Activated CD4-positive, alpha-beta memory T cell treated with anti-CD3 and anti-CD28 coated beads for 36 hours (primary cell): ENCODE measurements at regions not wholly inside any gene's neighbourhood (a gene's known extent, or its start where the extent isn't known, plus 50 kb on each side); places are given as distances from the start of the nearest gene placed in this dataset.
"Not testable (repeated sequence)": the region's sequence is repeated elsewhere in the genome, so short reads cannot be mapped to it uniquely, and the experiment has no call there.

Experiments used
- CTCF ChIA-PET: fragments of 350-600 bp; sonication (Branson Sonifier 250); formaldehyde crosslinking; loops from one replicate; lab custom pipeline; 2021; ENCODE audit warnings: antibody characterized with exemption, inconsistent platforms; lab: Charles Lee
- POLR2A ChIA-PET: fragments of 350-600 bp; sonication (Branson Sonifier 250); formaldehyde crosslinking; loops from one replicate; lab custom pipeline; 2021; ENCODE audit warnings: antibody characterized with exemption; lab: Charles Lee
- DNase-seq: peaks from one replicate; pipeline ENCODE4 v3.0.0-alpha.2; 2020
- H3K27ac Mint-ChIP-seq: one replicate; pipeline ENCODE4 v1.8.0; 2021; ENCODE audit warnings: mixed read lengths
- H3K27me3 Mint-ChIP-seq: one replicate; pipeline ENCODE4 v1.8.0; 2021; ENCODE audit warnings: mixed read lengths
- H3K36me3 Mint-ChIP-seq: one replicate; pipeline ENCODE4 v1.8.0; 2021; ENCODE audit warnings: mixed read lengths
- H3K4me1 Mint-ChIP-seq: one replicate; pipeline ENCODE4 v1.8.0; 2021; ENCODE audit warnings: low read depth, mixed read lengths
- H3K4me3 Mint-ChIP-seq: one replicate; pipeline ENCODE4 v1.8.0; 2021; ENCODE audit warnings: mild to moderate bottlenecking, mixed read lengths
- H3K9me3 Mint-ChIP-seq: one replicate; pipeline ENCODE4 v1.8.0; 2021; ENCODE audit warnings: mixed read lengths
- intact Hi-C: fragments of 100-400 bp; cut with micrococcal nuclease; formaldehyde crosslinking; loops from one replicate; pipeline ENCODE4 v1.15.1; 2023

DNA sequence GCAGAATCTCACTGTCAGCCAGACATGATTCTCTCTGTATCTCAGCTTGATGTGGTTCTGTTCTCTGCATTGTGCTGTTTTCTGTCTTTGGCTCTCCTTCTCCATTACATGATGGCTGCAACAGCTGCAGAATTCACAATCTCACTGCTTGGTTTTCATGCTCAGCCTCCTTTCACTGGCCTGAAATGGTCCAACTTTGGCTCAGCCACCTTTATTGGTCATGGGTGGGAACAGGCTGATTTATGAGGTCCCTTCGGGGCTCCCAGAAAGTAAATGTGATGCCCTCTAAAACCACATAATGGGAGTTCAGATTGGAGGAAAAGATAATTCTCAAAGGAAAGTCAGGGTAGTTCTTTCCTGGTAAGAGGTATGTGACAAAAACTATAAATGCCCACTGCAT is 597.0 kb downstream of the ETNK1 start:
- Mint-ChIP-seq H3K36me3 (no peaks in the 10 kb centered on the region), H3K27ac (no peak overlapping the region), H3K27me3 (peaks cover 6% of the 10 kb centered on the region), H3K9me3 (no peaks in the 10 kb centered on the region), H3K4me1 (no peaks in the 10 kb centered on the region), H3K4me3 (no peak overlapping the region)
- intact Hi-C loops = no loop called here
- POLR2A ChIA-PET = no interaction called here
- DNase-seq = no peak
- CTCF ChIA-PET = no interaction called here

GRCh38 chr12:23222801-23223200 is 597.8 kb downstream of the ETNK1 start:
- DNase-seq = no peak
- Mint-ChIP-seq H3K9me3 (no peaks in the 10 kb centered on the region), H3K27me3 (peaks cover 6% of the 10 kb centered on the region), H3K4me1 (no peaks in the 10 kb centered on the region), H3K4me3 (no peak overlapping the region), H3K36me3 (no peaks in the 10 kb centered on the region), H3K27ac (no peak overlapping the region)
- ChIA-PET POLR2A (no interaction called here), CTCF (no interaction called here)
- intact Hi-C loops = no loop called here

DNA sequence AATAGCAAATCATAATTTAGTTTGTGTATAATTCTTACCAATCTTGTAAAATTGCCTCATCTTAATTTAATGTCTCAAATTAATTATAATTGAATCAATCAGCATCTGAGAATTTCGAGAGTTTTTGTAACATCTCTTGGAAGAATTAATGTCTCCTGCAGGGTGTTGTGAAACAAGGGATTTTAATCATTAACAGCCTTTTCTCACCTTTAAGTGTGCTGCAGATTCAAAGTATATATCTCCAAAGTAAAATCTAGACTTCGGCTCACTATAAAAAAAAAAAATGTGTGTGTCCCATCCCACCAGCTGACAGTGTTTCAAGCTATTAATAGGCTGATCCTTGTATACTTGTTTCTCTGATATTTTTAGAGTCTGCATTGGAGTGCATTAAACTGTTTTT is 603.1 kb downstream of the ETNK1 start:
- H3K4me1 Mint-ChIP-seq = no peaks in the 10 kb centered on the region
- H3K27ac Mint-ChIP-seq = no peak overlapping the region
- no peaks in the 10 kb centered on the region for H3K36me3 Mint-ChIP-seq
- no peaks in the 10 kb centered on the region for H3K9me3 Mint-ChIP-seq
- DNase-seq = no peak
- ChIA-PET POLR2A (no interaction called here), CTCF (interaction anchor here (0.7 kb wide), 1 partner anchor 20 kb away, joined by 3 read pairs; no protein-coding TSS in a partner anchor)
- H3K27me3 Mint-ChIP-seq = no peaks in the 10 kb centered on the region
- intact Hi-C loops = no loop called here
- no peak overlapping the region for H3K4me3 Mint-ChIP-seq

GRCh38 chr12:23230899-23231298 is 605.9 kb downstream of the ETNK1 start:
- Mint-ChIP-seq H3K36me3 (no peaks in the 10 kb centered on the region), H3K27ac (no peak overlapping the region), H3K4me1 (no peaks in the 10 kb centered on the region), H3K9me3 (no peaks in the 10 kb centered on the region), H3K4me3 (no peak overlapping the region), H3K27me3 (no peaks in the 10 kb centered on the region)
- ChIA-PET POLR2A (no interaction called here), CTCF (no interaction called here)
- intact Hi-C loops = no loop called here
- DNase-seq = no peak

DNA sequence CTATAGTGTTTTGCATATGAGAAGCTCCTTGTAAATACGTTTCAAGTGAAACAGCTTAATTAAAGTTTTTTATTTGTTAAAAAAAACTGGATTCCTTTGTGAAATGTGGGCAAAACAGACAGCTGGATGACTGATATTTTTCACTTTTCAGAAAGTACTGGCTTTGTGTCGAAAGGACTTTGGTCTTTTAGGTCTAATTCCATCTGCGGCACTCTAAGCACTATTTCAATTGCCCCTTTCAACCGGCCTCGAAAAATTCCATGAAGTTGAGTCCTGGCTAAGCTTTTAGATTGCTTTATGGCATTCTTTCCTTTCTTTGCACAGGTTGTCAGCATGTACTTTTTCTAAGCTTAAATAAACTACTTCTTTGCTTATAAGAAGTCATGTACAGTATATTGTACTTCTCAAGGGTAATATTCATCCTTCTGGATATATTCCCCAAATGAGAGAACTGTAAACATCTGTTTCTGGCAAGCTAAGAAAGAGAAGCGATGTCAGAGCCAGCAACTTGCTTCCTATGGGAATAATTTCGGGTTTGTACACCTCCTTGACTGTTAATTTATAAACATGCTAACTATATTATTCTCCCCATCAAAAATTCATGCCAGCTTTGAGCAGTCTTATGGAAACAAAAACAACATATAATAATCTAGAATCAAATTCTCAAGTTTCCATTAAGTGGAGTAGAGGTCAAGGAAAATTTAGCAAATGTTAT is 611.3 kb downstream of the ETNK1 start:
- Mint-ChIP-seq H3K4me1 (no peaks in the 10 kb centered on the region), H3K27me3 (no peaks in the 10 kb centered on the region), H3K9me3 (no peaks in the 10 kb centered on the region), H3K27ac (no peak overlapping the region), H3K36me3 (no peaks in the 10 kb centered on the region), H3K4me3 (no peak overlapping the region)
- DNase-seq = no peak
- intact Hi-C loops = no loop called here
- POLR2A ChIA-PET = no interaction called here
- CTCF ChIA-PET = interaction anchor here (1.8 kb wide), 1 partner anchor 30 kb away, joined by 4 read pairs; no protein-coding TSS in a partner anchor

DNA sequence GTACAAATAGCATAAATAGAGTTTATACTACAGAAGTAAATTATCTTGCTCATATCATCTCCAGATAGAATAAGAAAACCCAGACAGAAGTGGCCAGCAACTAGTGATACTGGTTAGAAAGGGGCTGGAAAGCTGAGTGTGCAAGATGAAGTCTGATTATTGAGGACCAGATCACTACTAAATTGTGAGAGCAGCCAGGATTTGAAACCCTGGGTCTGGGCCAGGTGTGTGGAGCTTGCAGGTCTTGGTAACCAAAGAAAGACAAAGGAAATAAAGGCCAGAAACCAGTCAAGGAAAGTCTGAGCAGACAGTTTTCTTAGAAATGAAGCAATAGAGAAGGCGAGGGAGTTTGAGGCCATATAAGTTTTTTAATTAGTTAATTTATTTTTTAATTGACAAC is 611.8 kb downstream of the ETNK1 start:
- ChIA-PET POLR2A (no interaction called here), CTCF (no interaction called here)
- no peaks in the 10 kb centered on the region for H3K36me3 Mint-ChIP-seq

GRCh38 chr12:23238190-23238589 is 613.2 kb downstream of the ETNK1 start:
- no peaks in the 10 kb centered on the region for H3K9me3 Mint-ChIP-seq
- no peak overlapping the region for H3K4me3 Mint-ChIP-seq
- POLR2A ChIA-PET = no interaction called here
- no peaks in the 10 kb centered on the region for H3K4me1 Mint-ChIP-seq
- CTCF ChIA-PET = no interaction called here
- H3K36me3 Mint-ChIP-seq = no peaks in the 10 kb centered on the region
- no peaks in the 10 kb centered on the region for H3K27me3 Mint-ChIP-seq
- no peak overlapping the region for H3K27ac Mint-ChIP-seq
- intact Hi-C loops = no loop called here
- no peak for DNase-seq

More for the DNA sequence above, 611.8 kb downstream of the ETNK1 start:
- no peaks in the 10 kb centered on the region for H3K27me3 Mint-ChIP-seq
- H3K9me3 Mint-ChIP-seq = no peaks in the 10 kb centered on the region
- no peak overlapping the region for H3K4me3 Mint-ChIP-seq
- H3K27ac Mint-ChIP-seq = no peak overlapping the region
- intact Hi-C loops = no loop called here
- H3K4me1 Mint-ChIP-seq = no peaks in the 10 kb centered on the region
- no peak for DNase-seq

DNA sequence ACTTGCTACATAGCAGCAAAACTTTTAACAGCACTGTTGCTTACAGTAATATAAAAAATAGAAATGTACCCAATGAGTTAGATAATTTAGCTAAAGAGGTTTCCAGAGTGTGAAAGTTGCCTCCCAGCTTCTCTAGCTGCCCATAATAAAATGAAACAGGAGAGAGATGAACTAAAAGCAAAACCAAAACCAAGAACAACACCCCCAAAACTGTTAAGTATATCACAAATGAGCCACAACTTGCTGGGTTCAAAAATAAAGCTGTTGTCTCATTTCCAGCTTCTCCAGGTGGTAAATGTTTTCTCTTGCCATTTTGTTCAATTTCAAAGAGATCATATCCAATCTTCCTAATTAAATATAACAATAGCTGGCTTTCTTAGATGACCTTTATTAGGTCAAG is 614.0 kb downstream of the ETNK1 start:
- intact Hi-C loops = no loop called here
- H3K27me3 Mint-ChIP-seq = no peaks in the 10 kb centered on the region
- H3K4me3 Mint-ChIP-seq = no peak overlapping the region
- no peaks in the 10 kb centered on the region for H3K9me3 Mint-ChIP-seq
- CTCF ChIA-PET = no interaction called here
- H3K27ac Mint-ChIP-seq = no peak overlapping the region
- DNase-seq = no peak
- H3K36me3 Mint-ChIP-seq = no peaks in the 10 kb centered on the region
- POLR2A ChIA-PET = no interaction called here
- no peaks in the 10 kb centered on the region for H3K4me1 Mint-ChIP-seq

DNA sequence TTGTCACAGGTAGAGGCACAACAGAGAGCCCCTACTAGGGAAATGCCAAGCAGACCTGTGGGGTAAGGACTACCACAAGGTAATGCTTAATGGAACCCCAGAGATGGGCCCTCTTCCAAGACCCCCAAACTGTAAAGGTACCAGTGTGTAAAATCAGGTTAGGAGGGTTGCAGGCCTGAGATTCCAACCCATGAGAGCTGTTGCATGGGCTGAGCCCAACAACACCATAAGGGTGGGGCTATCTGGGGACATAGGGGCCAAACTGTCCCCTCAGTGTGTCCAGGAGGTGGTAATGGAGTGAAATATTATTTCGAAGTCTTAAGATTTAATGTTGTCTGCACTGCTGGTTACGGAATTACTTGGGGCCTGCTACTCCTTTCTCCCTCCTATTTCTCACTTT is 620.2 kb downstream of the ETNK1 start:
- ChIA-PET POLR2A (no interaction called here), CTCF (no interaction called here)
- no peaks in the 10 kb centered on the region for H3K4me1 Mint-ChIP-seq
- H3K27ac Mint-ChIP-seq = no peak overlapping the region
- H3K4me3 Mint-ChIP-seq = no peak overlapping the region
- DNase-seq = no peak
- intact Hi-C loops = no loop called here
- no peaks in the 10 kb centered on the region for H3K9me3 Mint-ChIP-seq
- no peaks in the 10 kb centered on the region for H3K36me3 Mint-ChIP-seq
- H3K27me3 Mint-ChIP-seq = no peaks in the 10 kb centered on the region

DNA sequence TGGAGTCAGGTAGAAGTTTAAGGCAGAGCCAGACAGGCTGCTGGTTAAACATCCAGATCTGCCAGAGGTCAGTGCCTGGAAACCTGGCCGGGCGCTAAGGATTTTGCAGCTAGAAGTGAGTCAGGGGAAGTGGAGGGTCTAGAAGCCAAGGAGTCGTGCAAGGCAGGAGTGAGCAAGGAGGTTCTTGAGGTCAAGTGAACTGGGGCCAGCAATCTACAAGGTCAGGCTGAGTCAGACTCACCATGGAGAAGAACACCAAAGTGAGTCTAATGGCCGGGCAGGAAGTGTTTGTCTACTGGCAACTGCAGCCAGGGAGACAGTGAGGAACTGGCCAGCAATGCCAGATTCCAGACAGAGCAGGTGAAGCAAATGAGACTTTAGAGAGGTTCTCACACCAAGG is 628.2 kb downstream of the ETNK1 start:
- POLR2A ChIA-PET = no interaction called here
- Mint-ChIP-seq H3K36me3 (no peaks in the 10 kb centered on the region), H3K4me3 (no peak overlapping the region)

GRCh38 chr12:23253910-23254309 is 628.9 kb downstream of the ETNK1 start:
- H3K36me3 Mint-ChIP-seq, CTCF ChIA-PET, H3K4me3 Mint-ChIP-seq: not testable (repeated sequence)

More for the DNA sequence above, 628.2 kb downstream of the ETNK1 start:
- Mint-ChIP-seq H3K4me1 (no peaks in the 10 kb centered on the region), H3K27ac (no peak overlapping the region), H3K9me3 (no peaks in the 10 kb centered on the region), H3K27me3 (no peaks in the 10 kb centered on the region)
- CTCF ChIA-PET = no interaction called here
- DNase-seq = no peak
- intact Hi-C loops = no loop called here

DNA sequence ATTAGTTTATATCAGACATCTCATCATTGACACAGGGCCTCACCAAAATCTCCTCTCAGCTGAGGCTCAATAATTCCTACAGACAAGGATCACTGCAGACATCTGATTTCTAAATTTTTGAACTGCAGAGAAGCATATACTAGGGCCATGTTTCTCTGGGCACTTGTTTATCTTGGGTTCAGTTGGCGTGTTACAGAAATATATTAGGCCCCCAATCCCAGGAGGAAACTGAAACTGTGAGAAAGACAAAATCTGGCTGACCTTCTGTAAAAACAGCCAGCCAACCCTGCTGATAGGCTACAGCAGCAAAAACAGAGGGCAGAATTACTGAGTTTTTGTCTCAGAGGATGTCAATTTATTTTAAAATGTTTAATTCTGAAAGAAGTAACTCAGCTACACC is 634.6 kb downstream of the ETNK1 start:
- DNase-seq = no peak
- ChIA-PET CTCF (no interaction called here), POLR2A (no interaction called here)
- Mint-ChIP-seq H3K4me3 (no peak overlapping the region), H3K4me1 (no peaks in the 10 kb centered on the region), H3K27me3 (no peaks in the 10 kb centered on the region), H3K27ac (no peak overlapping the region), H3K9me3 (peaks cover 3% of the 10 kb centered on the region), H3K36me3 (no peaks in the 10 kb centered on the region)
- intact Hi-C loops = no loop called here

More at GRCh38 chr12:23253910-23254309, 628.9 kb downstream of the ETNK1 start:
- DNase-seq, H3K27me3 Mint-ChIP-seq, POLR2A ChIA-PET, H3K9me3 Mint-ChIP-seq, intact Hi-C loops, H3K4me1 Mint-ChIP-seq, H3K27ac Mint-ChIP-seq: not testable (repeated sequence)

DNA sequence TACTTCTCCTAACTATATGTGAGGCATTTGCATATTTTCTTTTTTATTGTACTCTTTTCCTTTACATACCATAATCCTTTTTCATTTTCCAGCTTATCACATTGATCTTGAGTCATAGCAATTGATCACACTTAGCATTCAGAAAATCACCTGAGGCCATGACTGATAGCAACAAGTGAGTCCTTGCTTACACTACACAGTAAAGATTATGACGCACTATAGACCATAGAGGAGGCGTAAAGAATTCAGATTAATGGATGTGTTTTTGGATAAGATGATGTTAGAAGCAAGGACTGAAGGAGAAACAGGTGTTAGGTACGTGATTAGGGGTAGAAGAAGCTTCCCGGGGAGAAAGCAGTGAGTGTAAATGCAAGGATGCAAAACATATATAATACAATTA is 637.7 kb downstream of the ETNK1 start:
- DNase-seq = no peak
- peaks cover 3% of the 10 kb centered on the region for H3K9me3 Mint-ChIP-seq
- ChIA-PET POLR2A (no interaction called here), CTCF (no interaction called here)
- H3K4me1 Mint-ChIP-seq = no peaks in the 10 kb centered on the region
- no peak overlapping the region for H3K4me3 Mint-ChIP-seq
- no peaks in the 10 kb centered on the region for H3K27me3 Mint-ChIP-seq
- no peak overlapping the region for H3K27ac Mint-ChIP-seq
- intact Hi-C loops = no loop called here
- H3K36me3 Mint-ChIP-seq = no peaks in the 10 kb centered on the region
